WTC11 (cell line): ENCODE measurements at regions not wholly inside any gene's neighbourhood (a gene's known extent, or its start where the extent isn't known, plus 50 kb on each side); places are given as distances from the start of the nearest gene placed in this dataset.

Experiments
- NR3C1 ChIP-seq: sonication (generic); formaldehyde crosslinking; conservative IDR thresholded peaks from 2 replicates; pipeline ENCODE4 v1.8.1; 2023; ENCODE audit warnings: low read depth, mild to moderate bottlenecking, missing genetic modification reagents
- SP1 ChIP-seq: sonication (generic); formaldehyde crosslinking; conservative IDR thresholded peaks from 2 replicates; pipeline ENCODE4 v1.8.1; 2022; ENCODE audit warnings: missing genetic modification reagents
- TF ChIP-seq, protein P1 (sequence below): fragments of 250-450 bp; sonication (Bioruptor Pico); IDR thresholded peaks from 2 replicates; pipeline ENCODE4 v1.9.0; 2021; ENCODE audit warnings: mild to moderate bottlenecking, borderline replicate concordance
- TF ChIP-seq, protein P2 (sequence below): fragments of 200-600 bp; IDR thresholded peaks from 2 replicates; pipeline ENCODE4 v1.8.0; 2022; ENCODE audit warnings: antibody characterized with exemption
- TF ChIP-seq, protein P3 (sequence below): sonication (generic); formaldehyde crosslinking; IDR thresholded peaks from 2 replicates; pipeline ENCODE4 v1.8.0; 2022; ENCODE audit warnings: mild to moderate bottlenecking, missing genetic modification reagents
- TF ChIP-seq, protein P4 (sequence below): sonication (generic); formaldehyde crosslinking; IDR thresholded peaks from 2 replicates; pipeline ENCODE4 v1.8.1; 2023; ENCODE audit warnings: mild to moderate bottlenecking, missing genetic modification reagents

DNA sequence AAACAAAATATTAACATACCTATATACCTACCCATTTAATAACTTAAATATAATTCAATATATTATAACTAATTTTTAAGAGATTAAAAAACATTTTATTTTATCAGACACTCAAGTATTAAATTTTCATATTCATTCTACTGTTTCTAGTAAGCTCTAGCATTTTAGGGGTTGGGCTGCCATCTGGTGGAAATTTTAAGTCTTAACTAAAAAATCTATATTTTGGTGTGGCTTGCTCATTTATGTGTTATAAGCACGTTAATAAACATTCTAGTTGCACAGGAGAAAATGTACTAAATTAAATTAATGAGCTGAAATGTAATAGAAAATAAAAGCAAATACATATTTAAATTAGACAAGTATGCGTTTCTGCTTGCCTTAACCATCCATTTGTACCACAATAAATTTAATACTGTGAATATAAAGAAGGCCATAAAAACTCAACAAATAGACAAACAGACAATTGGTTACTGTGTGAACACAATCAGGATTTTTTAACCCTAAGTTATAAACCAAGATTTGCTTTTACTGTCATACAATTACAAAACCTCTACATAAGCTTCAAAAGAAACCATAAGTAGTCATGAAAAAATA lies 1728.3 kb upstream of the CDH9 start:
- TF ChIP-seq, protein P1, sequence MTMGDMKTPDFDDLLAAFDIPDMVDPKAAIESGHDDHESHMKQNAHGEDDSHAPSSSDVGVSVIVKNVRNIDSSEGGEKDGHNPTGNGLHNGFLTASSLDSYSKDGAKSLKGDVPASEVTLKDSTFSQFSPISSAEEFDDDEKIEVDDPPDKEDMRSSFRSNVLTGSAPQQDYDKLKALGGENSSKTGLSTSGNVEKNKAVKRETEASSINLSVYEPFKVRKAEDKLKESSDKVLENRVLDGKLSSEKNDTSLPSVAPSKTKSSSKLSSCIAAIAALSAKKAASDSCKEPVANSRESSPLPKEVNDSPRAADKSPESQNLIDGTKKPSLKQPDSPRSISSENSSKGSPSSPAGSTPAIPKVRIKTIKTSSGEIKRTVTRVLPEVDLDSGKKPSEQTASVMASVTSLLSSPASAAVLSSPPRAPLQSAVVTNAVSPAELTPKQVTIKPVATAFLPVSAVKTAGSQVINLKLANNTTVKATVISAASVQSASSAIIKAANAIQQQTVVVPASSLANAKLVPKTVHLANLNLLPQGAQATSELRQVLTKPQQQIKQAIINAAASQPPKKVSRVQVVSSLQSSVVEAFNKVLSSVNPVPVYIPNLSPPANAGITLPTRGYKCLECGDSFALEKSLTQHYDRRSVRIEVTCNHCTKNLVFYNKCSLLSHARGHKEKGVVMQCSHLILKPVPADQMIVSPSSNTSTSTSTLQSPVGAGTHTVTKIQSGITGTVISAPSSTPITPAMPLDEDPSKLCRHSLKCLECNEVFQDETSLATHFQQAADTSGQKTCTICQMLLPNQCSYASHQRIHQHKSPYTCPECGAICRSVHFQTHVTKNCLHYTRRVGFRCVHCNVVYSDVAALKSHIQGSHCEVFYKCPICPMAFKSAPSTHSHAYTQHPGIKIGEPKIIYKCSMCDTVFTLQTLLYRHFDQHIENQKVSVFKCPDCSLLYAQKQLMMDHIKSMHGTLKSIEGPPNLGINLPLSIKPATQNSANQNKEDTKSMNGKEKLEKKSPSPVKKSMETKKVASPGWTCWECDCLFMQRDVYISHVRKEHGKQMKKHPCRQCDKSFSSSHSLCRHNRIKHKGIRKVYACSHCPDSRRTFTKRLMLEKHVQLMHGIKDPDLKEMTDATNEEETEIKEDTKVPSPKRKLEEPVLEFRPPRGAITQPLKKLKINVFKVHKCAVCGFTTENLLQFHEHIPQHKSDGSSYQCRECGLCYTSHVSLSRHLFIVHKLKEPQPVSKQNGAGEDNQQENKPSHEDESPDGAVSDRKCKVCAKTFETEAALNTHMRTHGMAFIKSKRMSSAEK (CRISPR knock-in tag): no peak
- TF ChIP-seq, protein P2, sequence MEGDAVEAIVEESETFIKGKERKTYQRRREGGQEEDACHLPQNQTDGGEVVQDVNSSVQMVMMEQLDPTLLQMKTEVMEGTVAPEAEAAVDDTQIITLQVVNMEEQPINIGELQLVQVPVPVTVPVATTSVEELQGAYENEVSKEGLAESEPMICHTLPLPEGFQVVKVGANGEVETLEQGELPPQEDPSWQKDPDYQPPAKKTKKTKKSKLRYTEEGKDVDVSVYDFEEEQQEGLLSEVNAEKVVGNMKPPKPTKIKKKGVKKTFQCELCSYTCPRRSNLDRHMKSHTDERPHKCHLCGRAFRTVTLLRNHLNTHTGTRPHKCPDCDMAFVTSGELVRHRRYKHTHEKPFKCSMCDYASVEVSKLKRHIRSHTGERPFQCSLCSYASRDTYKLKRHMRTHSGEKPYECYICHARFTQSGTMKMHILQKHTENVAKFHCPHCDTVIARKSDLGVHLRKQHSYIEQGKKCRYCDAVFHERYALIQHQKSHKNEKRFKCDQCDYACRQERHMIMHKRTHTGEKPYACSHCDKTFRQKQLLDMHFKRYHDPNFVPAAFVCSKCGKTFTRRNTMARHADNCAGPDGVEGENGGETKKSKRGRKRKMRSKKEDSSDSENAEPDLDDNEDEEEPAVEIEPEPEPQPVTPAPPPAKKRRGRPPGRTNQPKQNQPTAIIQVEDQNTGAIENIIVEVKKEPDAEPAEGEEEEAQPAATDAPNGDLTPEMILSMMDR: peak; percentile 17; the same call in 1 of the 2 replicates
- TF ChIP-seq NR3C1: no peak
- no peak for TF ChIP-seq SP1
- TF ChIP-seq, protein P3, sequence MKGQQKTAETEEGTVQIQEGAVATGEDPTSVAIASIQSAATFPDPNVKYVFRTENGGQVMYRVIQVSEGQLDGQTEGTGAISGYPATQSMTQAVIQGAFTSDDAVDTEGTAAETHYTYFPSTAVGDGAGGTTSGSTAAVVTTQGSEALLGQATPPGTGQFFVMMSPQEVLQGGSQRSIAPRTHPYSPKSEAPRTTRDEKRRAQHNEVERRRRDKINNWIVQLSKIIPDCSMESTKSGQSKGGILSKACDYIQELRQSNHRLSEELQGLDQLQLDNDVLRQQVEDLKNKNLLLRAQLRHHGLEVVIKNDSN (CRISPR knock-in tag): no peak
- TF ChIP-seq, protein P4, sequence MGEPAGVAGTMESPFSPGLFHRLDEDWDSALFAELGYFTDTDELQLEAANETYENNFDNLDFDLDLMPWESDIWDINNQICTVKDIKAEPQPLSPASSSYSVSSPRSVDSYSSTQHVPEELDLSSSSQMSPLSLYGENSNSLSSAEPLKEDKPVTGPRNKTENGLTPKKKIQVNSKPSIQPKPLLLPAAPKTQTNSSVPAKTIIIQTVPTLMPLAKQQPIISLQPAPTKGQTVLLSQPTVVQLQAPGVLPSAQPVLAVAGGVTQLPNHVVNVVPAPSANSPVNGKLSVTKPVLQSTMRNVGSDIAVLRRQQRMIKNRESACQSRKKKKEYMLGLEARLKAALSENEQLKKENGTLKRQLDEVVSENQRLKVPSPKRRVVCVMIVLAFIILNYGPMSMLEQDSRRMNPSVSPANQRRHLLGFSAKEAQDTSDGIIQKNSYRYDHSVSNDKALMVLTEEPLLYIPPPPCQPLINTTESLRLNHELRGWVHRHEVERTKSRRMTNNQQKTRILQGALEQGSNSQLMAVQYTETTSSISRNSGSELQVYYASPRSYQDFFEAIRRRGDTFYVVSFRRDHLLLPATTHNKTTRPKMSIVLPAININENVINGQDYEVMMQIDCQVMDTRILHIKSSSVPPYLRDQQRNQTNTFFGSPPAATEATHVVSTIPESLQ (CRISPR knock-in tag): no peak
